Endodermal cell (in vitro differentiated cells): ENCODE measurements at regions not wholly inside any gene's neighbourhood (a gene's known extent, or its start where the extent isn't known, plus 50 kb on each side); places are given as distances from the start of the nearest gene placed in this dataset.
"Not testable (repeated sequence)": the region's sequence is repeated elsewhere in the genome, so short reads cannot be mapped to it uniquely, and the experiment has no call there.

ENCODE experiments used
- DNase-seq: peaks from one replicate; pipeline ENCODE4 v3.0.0-alpha.2; 2017
- H3K27ac ChIP-seq: 2 replicates; pipeline ENCODE4 v1.5.1; 2013; ENCODE audit warnings: mild to moderate bottlenecking, low read depth, low read length, moderate library complexity
- H3K27me3 ChIP-seq: 2 replicates; pipeline ENCODE4 v1.6.1; 2013; ENCODE audit warnings: mild to moderate bottlenecking, low read length, moderate library complexity; ENCODE audit not compliant: insufficient read depth, control insufficient read depth, poor library complexity, severe bottlenecking
- H3K36me3 ChIP-seq: 2 replicates; pipeline ENCODE4 v1.7.0; 2013; ENCODE audit warnings: mild to moderate bottlenecking, low read length, moderate library complexity; ENCODE audit not compliant: control insufficient read depth, insufficient read depth
- H3K4me1 ChIP-seq: one replicate; pipeline ENCODE4 v1.7.0; 2013; ENCODE audit warnings: low read length; ENCODE audit not compliant: control insufficient read depth, insufficient read depth
- H3K4me3 ChIP-seq: 2 replicates; pipeline ENCODE4 v1.5.1; 2013; ENCODE audit warnings: mild to moderate bottlenecking, low read length, moderate library complexity
- H3K9ac ChIP-seq: 2 replicates; pipeline ENCODE4 v1.6.1; 2013; ENCODE audit warnings: mild to moderate bottlenecking, low read length, moderate library complexity; ENCODE audit not compliant: poor library complexity, severe bottlenecking; ENCODE audit errors: extremely low read depth
- H3K9me3 ChIP-seq: 2 replicates; pipeline ENCODE4 v1.6.1; 2013; ENCODE audit warnings: mild to moderate bottlenecking, low read length, moderate library complexity; ENCODE audit not compliant: control insufficient read depth
- H3K27ac Mint-ChIP-seq: 2 replicates; pipeline ENCODE4 v1.8.0; 2020; ENCODE audit warnings: mixed read lengths
- H3K27me3 Mint-ChIP-seq: 2 replicates; pipeline ENCODE4 v1.8.0; 2021; ENCODE audit warnings: mild to moderate bottlenecking, mixed read lengths; ENCODE audit not compliant: insufficient read depth
- H3K36me3 Mint-ChIP-seq: 2 replicates; pipeline ENCODE4 v1.8.0; 2020; ENCODE audit warnings: low read depth, mixed read lengths
- H3K4me1 Mint-ChIP-seq: 2 replicates; pipeline ENCODE4 v1.8.0; 2020; ENCODE audit warnings: mixed read lengths
- H3K4me3 Mint-ChIP-seq: 2 replicates; pipeline ENCODE4 v1.8.0; 2020; ENCODE audit warnings: mild to moderate bottlenecking, moderate library complexity, mixed read lengths
- H3K9me3 Mint-ChIP-seq: 2 replicates; pipeline ENCODE4 v1.8.0; 2020; ENCODE audit warnings: mild to moderate bottlenecking, mixed read lengths
- WGBS, 2 experiments: methylation state at CpG; one replicate each; pipeline versions ENCODE4 v1.1.5 to v1.1.7; 2013; ENCODE audit warnings: missing lambda C conversion rate in 2 of 2, mixed read lengths in 1 of 2; ENCODE audit not compliant: insufficient coverage in 1 of 2, insufficient read length in 1 of 2; 5-methylcytosine and 5-hydroxymethylcytosine counted together
- TF ChIP-seq, protein P1 (sequence below): fragments of 200-600 bp; sonication (generic); conservative IDR thresholded peaks from 2 replicates; pipeline ENCODE4 v1.5.0; 2021; ENCODE audit warnings: antibody characterized with exemption, mild to moderate bottlenecking

DNA sequence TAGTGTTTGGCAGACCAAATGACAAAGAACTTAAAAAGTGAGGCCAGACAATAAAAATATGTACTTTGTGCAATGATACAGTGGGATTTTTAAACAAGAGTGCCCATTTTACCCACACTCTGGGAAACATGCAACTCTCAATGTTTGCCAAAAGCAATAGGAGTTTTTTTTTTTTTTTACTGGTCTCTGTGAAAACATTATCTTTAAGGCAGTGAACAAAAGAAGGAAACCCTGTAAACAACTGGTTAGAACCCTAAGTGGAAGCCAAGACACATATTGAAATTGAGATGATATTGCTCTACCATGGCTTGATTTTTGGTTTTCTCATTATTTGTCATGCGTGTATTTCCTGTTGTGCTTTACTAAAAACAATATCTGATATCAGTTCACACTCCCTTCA, 67.2 kb upstream of the PPP3CA start:
- Histone ChIP-seq H3K4me3 (no peak overlapping the region), H3K9me3 (no peaks in the 10 kb centered on the region), H3K9ac (no peak overlapping the region), H3K36me3 (no peaks in the 10 kb centered on the region), H3K27me3 (no peaks in the 10 kb centered on the region), H3K4me1 (no peaks in the 10 kb centered on the region), H3K27ac (no peak overlapping the region)
- 86 to 100% methylated on average over 1 of the region's 1 CpG for WGBS, 2 experiments
- H3K9me3 Mint-ChIP-seq: peaks cover 5% of the 10 kb centered on the region
- no peaks in the 10 kb centered on the region for H3K36me3 Mint-ChIP-seq
- H3K4me3 Mint-ChIP-seq: no peak overlapping the region
- no peaks in the 10 kb centered on the region for H3K27me3 Mint-ChIP-seq
- H3K27ac Mint-ChIP-seq: no peak overlapping the region
- peaks cover 7% of the 10 kb centered on the region for H3K4me1 Mint-ChIP-seq
- no peak for DNase-seq
- TF ChIP-seq, protein P1, sequence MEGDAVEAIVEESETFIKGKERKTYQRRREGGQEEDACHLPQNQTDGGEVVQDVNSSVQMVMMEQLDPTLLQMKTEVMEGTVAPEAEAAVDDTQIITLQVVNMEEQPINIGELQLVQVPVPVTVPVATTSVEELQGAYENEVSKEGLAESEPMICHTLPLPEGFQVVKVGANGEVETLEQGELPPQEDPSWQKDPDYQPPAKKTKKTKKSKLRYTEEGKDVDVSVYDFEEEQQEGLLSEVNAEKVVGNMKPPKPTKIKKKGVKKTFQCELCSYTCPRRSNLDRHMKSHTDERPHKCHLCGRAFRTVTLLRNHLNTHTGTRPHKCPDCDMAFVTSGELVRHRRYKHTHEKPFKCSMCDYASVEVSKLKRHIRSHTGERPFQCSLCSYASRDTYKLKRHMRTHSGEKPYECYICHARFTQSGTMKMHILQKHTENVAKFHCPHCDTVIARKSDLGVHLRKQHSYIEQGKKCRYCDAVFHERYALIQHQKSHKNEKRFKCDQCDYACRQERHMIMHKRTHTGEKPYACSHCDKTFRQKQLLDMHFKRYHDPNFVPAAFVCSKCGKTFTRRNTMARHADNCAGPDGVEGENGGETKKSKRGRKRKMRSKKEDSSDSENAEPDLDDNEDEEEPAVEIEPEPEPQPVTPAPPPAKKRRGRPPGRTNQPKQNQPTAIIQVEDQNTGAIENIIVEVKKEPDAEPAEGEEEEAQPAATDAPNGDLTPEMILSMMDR: no peak

- H3K9me3 ChIP-seq: no peaks in the 10 kb centered on the region
- no peaks in the 10 kb centered on the region for H3K27me3 ChIP-seq
- no peak overlapping the region for H3K27ac ChIP-seq
- Mint-ChIP-seq H3K9me3 (peaks cover 5% of the 10 kb centered on the region), H3K4me1 (peaks cover 6% of the 10 kb centered on the region), H3K4me3 (no peak overlapping the region), H3K36me3 (no peaks in the 10 kb centered on the region), H3K27ac (no peak overlapping the region), H3K27me3 (no peaks in the 10 kb centered on the region)
- H3K4me3 ChIP-seq: no peak overlapping the region
- no peak overlapping the region for H3K9ac ChIP-seq
- TF ChIP-seq, protein P1: no peak
- H3K4me1 ChIP-seq: no peaks in the 10 kb centered on the region
- no peak for DNase-seq
- H3K36me3 ChIP-seq: no peaks in the 10 kb centered on the region
- 88 to 92% methylated on average over 1 to 2 of the region's 2 CpGs for WGBS, 2 experiments
Measured at GRCh38 chr4:101411926-101412325, 64.6 kb upstream of the PPP3CA start.

DNA sequence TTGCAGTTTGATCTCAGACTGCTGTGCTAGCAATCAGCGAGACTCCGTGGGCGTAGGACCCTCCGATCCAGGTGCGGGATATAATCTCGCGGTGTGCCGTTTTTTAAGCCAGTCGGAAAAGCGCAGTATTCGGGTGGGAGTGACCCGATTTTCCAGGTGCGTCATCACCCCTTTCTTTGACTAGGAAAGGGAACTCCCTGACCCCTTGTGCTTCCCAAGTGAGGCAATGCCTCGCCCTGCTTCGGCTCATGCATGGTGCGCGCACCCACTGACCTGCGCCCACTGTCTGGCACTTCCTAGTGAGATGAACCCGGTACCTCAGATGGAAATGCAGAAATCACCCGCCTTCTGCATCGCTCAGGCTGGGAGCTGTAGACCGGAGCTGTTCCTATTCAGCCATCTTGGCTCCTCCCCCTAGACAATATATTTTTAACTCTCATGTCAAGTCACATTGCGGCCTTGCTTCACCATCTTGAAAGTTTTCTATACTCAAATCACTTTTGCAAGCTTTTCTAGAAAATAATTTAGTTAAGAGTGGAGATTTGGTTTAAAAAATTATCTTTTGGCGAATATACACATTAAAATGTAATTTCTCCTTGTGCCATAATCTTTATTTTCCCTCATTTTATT, 64.1 kb upstream of the PPP3CA start:
- WGBS, 2 experiments: 95 to 98% methylated on average over 9 to 24 of the region's 24 CpGs
- not testable (repeated sequence) for H3K36me3 ChIP-seq, H3K9me3 ChIP-seq, H3K4me3 ChIP-seq, H3K4me1 ChIP-seq, H3K27ac ChIP-seq, H3K27me3 ChIP-seq, DNase-seq, H3K4me1 Mint-ChIP-seq, H3K9ac ChIP-seq, H3K4me3 Mint-ChIP-seq, H3K27me3 Mint-ChIP-seq, H3K36me3 Mint-ChIP-seq, H3K27ac Mint-ChIP-seq, H3K9me3 Mint-ChIP-seq

- 80 to 88% methylated on average over 1 to 3 of the region's 3 CpGs for WGBS, 2 experiments
- Histone ChIP-seq H3K9me3 (no peaks in the 10 kb centered on the region), H3K36me3 (no peaks in the 10 kb centered on the region), H3K9ac (no peak overlapping the region), H3K27me3 (no peaks in the 10 kb centered on the region), H3K27ac (no peak overlapping the region), H3K4me3 (no peak overlapping the region), H3K4me1 (no peaks in the 10 kb centered on the region)
- Mint-ChIP-seq H3K27me3 (no peaks in the 10 kb centered on the region), H3K27ac (no peak overlapping the region), H3K36me3 (peaks cover 2% of the 10 kb centered on the region), H3K4me3 (no peak overlapping the region), H3K9me3 (peaks cover 5% of the 10 kb centered on the region), H3K4me1 (peaks cover 3% of the 10 kb centered on the region)
- TF ChIP-seq, protein P1: no peak
- DNase-seq: no peak
Measured at GRCh38 chr4:101400096-101400495, 52.8 kb upstream of the PPP3CA start.
